ENCODE measurements at regions not wholly inside any gene's neighbourhood (a gene's known extent, or its start where the extent isn't known, plus 50 kb on each side); places are given as distances from the start of the nearest gene placed in this dataset.

DNA sequence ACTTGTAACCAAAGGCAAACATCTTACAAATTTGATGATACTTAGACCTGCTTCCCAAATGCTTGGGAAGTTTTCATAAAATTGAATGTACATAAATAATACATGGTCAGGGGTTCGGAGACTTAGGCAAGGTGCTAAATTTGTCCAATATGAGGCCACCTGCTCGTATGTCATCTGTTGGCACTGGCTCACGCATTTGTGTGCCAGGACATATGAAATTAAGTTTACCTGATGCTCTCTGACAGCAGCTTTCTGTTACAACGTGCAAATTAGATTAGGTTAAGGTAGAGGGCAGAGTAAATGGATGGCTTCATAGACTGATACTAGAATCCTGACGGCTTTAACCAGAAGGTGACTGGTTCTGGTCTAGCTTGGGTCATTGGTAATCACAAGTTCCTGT lies 970.3 kb upstream of the RBFOX1 start:
- H3K9me3 ChIP-seq (ENCODE audit: control insufficient read depth, insufficient read depth, low read length), result peaks cover 7% of the 10 kb centered on the region
- H3K27ac ChIP-seq (ENCODE audit: low read depth, low read length), result no peak overlapping the region
- CTCF ChIA-PET, result no interaction called here
- POLR2A ChIA-PET, result no interaction called here
- H3K27me3 ChIP-seq (ENCODE audit: control insufficient read depth, insufficient read depth, low read length), result no peaks in the 10 kb centered on the region
- no peak overlapping the region for H3K4me3 ChIP-seq (ENCODE audit: low read depth, low read length)
- no peak for TF ChIP-seq CTCF (IDR thresholded peaks at IDR 0.05; ENCODE audit: low read depth, low read length)
- DNase-seq (ENCODE audit: low read depth, low spot score), result no peak

DNA sequence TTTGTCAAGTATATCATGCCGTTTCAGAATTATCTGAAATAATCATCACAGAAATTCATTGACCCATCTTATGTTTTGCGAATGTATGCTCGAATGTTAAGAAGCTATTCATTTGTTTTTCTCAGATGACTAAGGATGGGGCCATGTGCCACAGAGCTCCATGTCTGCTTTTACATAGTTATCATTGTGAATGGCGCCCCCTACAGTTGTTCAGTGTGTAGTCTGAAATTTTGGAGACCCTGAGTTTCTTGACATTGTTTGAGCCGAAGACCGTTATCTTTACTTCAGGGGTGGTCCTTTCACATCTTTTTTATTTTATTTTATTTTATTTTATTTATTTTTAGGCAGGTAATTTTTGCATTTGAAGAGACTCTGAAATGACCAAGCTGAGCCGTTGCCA lies 972.0 kb upstream of the RBFOX1 start:
- no peak for DNase-seq (ENCODE audit: low read depth, low spot score)
- ChIA-PET CTCF (no interaction called here), POLR2A (no interaction called here)
- Histone ChIP-seq H3K4me3 (ENCODE audit: low read depth, low read length) (no peak overlapping the region), H3K9me3 (ENCODE audit: control insufficient read depth, insufficient read depth, low read length) (peaks cover 15% of the 10 kb centered on the region), H3K27ac (ENCODE audit: low read depth, low read length) (no peak overlapping the region), H3K27me3 (ENCODE audit: control insufficient read depth, insufficient read depth, low read length) (no peaks in the 10 kb centered on the region)
- TF ChIP-seq CTCF (IDR thresholded peaks at IDR 0.05; ENCODE audit: low read depth, low read length), result no peak

- no peak overlapping the region for H3K4me3 ChIP-seq (ENCODE audit: low read depth, low read length)
- TF ChIP-seq CTCF (IDR thresholded peaks at IDR 0.05; ENCODE audit: low read depth, low read length), result no peak
- ChIA-PET POLR2A (no interaction called here), CTCF (no interaction called here)
- DNase-seq (ENCODE audit: low read depth, low spot score), result no peak
- H3K9me3 ChIP-seq (ENCODE audit: control insufficient read depth, insufficient read depth, low read length), result peaks cover 22% of the 10 kb centered on the region
- no peak overlapping the region for H3K27ac ChIP-seq (ENCODE audit: low read depth, low read length)
- no peaks in the 10 kb centered on the region for H3K27me3 ChIP-seq (ENCODE audit: control insufficient read depth, insufficient read depth, low read length)
Measured at GRCh38 chr16:6356911-6357310, 975.7 kb upstream of the RBFOX1 start.

GRCh38 chr16:6349725-6350124 lies 982.9 kb upstream of the RBFOX1 start:
- POLR2A ChIA-PET, result no interaction called here
- TF ChIP-seq CTCF (IDR thresholded peaks at IDR 0.05; ENCODE audit: low read depth, low read length), result no peak
- no peak for DNase-seq (ENCODE audit: low read depth, low spot score)
- Histone ChIP-seq H3K27me3 (ENCODE audit: control insufficient read depth, insufficient read depth, low read length) (no peaks in the 10 kb centered on the region), H3K4me3 (ENCODE audit: low read depth, low read length) (no peak overlapping the region), H3K27ac (ENCODE audit: low read depth, low read length) (no peak overlapping the region), H3K9me3 (ENCODE audit: control insufficient read depth, insufficient read depth, low read length) (peaks cover 18% of the 10 kb centered on the region)
- CTCF ChIA-PET, result no interaction called here

- DNase-seq (ENCODE audit: low read depth, low spot score), result no peak
- Histone ChIP-seq H3K27ac (ENCODE audit: low read depth, low read length) (no peak overlapping the region), H3K27me3 (ENCODE audit: control insufficient read depth, insufficient read depth, low read length) (no peaks in the 10 kb centered on the region), H3K4me3 (ENCODE audit: low read depth, low read length) (no peak overlapping the region), H3K9me3 (ENCODE audit: control insufficient read depth, insufficient read depth, low read length) (peaks cover 20% of the 10 kb centered on the region)
- no peak for TF ChIP-seq CTCF (IDR thresholded peaks at IDR 0.05; ENCODE audit: low read depth, low read length)
- ChIA-PET POLR2A (no interaction called here), CTCF (no interaction called here)
Measured at GRCh38 chr16:6345090-6345489, 987.6 kb upstream of the RBFOX1 start.
